ENCODE measurements at regions not wholly inside any gene's neighbourhood (a gene's known extent, or its start where the extent isn't known, plus 50 kb on each side); places are given as distances from the start of the nearest gene placed in this dataset.

DNA sequence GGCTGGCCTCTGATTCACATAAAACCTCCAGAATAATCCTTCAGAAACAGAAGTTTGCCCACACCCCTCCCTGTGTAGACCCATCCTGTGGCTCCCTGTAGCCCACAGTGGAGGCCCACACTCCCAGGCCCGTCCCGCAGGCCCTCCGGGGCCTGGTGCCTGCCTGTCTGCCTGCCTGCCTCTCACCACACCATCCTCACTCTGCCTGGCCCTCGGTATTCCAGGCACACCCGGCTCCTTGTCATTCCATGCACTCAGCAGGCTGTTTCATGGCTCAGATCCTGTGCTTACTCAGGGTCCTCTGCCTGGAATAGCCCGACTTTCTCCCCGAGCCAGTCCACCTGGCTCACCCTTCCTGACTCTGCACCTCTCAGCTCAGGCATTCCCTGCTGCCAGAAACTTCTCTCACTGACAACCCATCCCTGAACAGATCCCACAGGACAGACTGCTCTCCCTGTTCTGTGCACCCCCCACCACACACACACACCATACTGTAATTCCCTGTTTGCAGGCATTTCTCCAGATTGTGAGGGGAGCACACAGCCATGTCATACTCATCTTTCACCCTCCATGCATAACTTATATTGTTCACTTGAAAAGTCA, 498.0 kb upstream of the ZMIZ1 start:
- H3K4me1 ChIP-seq (ENCODE audit: control insufficient read depth in 1 of 2, insufficient read depth in 2 of 2, low read length in 2 of 2): peaks cover 9 to 17% of the 10 kb centered on the region in 2 donors
- H3K27ac ChIP-seq (ENCODE audit: low read depth, low read length): no peak overlapping the region
- no peak overlapping the region for H3K4me3 ChIP-seq (ENCODE audit: low read depth in 1 of 2, low read length in 2 of 2)
- H3K9me3 ChIP-seq (ENCODE audit: control insufficient read depth in 1 of 2, low read length in 2 of 2): no peaks in the 10 kb centered on the region
- no peak overlapping the region for H3K9ac ChIP-seq (ENCODE audit: low read depth in 1 of 2, low read length in 2 of 2)
- no peaks in the 10 kb centered on the region for H3K27me3 ChIP-seq (ENCODE audit: control insufficient read depth in 1 of 2, insufficient read depth in 2 of 2, low read length in 2 of 2)
- no peaks in the 10 kb centered on the region for H3K36me3 ChIP-seq (ENCODE audit: control insufficient read depth in 1 of 2, insufficient read depth in 2 of 2, low read length in 2 of 2)

DNA sequence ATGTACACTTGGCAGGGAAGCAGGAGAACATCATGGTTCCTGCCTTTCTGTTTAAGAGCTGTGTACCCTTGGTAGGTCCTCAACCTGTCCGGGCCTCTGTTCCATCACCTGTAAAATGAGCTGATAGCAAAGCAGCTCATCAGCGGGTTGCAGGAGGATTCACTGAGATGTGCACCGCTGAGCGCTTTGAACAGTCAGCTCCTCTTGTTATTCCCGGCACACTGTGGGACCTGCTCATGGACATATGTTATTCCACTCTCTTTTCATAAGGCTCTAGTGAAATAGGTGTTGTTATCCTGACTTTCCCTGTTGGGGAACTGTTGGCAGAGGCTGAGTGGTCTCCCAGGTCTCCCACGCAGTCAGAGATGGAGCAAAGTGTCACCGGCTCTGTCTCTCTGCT, 497.5 kb upstream of the ZMIZ1 start:
- no peaks in the 10 kb centered on the region for H3K27me3 ChIP-seq (ENCODE audit: control insufficient read depth in 1 of 2, insufficient read depth in 2 of 2, low read length in 2 of 2)

DNA sequence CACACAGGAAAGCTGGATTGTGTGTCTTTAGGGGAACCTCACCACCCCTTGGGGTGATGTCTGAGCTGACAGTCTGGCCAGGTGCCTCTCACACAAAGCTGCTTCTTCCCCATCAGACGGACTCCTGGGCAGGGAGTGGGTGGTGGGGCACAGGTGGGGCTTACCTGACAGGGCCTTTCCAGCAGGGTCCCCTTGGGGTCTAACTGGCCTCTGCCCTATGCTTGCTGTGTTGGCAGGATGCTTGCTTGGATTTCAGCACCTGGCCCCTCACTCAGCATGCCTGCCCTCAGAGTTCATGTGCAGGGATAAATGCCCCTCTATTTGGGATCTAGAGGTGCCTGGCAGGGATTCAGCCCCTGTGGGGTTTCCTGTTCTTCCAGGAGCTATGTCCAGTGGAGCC, 496.9 kb upstream of the ZMIZ1 start:
- Histone ChIP-seq H3K9ac (ENCODE audit: low read depth in 1 of 2, low read length in 2 of 2) (no peak overlapping the region), H3K36me3 (ENCODE audit: control insufficient read depth in 1 of 2, insufficient read depth in 2 of 2, low read length in 2 of 2) (no peaks in the 10 kb centered on the region), H3K27ac (ENCODE audit: low read depth, low read length) (no peak overlapping the region), H3K4me3 (ENCODE audit: low read depth in 1 of 2, low read length in 2 of 2) (no peak overlapping the region), H3K4me1 (ENCODE audit: control insufficient read depth in 1 of 2, insufficient read depth in 2 of 2, low read length in 2 of 2) (peaks cover 4 to 13% of the 10 kb centered on the region in 2 donors), H3K9me3 (ENCODE audit: control insufficient read depth in 1 of 2, low read length in 2 of 2) (no peaks in the 10 kb centered on the region), H3K27me3 (ENCODE audit: control insufficient read depth in 1 of 2, insufficient read depth in 2 of 2, low read length in 2 of 2) (no peaks in the 10 kb centered on the region)

More for the DNA sequence above, 497.5 kb upstream of the ZMIZ1 start:
- no peak overlapping the region for H3K4me3 ChIP-seq (ENCODE audit: low read depth in 1 of 2, low read length in 2 of 2)
- peaks cover 9 to 17% of the 10 kb centered on the region in 2 donors for H3K4me1 ChIP-seq (ENCODE audit: control insufficient read depth in 1 of 2, insufficient read depth in 2 of 2, low read length in 2 of 2)
- no peak overlapping the region for H3K9ac ChIP-seq (ENCODE audit: low read depth in 1 of 2, low read length in 2 of 2)
- no peaks in the 10 kb centered on the region for H3K36me3 ChIP-seq (ENCODE audit: control insufficient read depth in 1 of 2, insufficient read depth in 2 of 2, low read length in 2 of 2)
- H3K27ac ChIP-seq (ENCODE audit: low read depth, low read length): no peak overlapping the region
- no peaks in the 10 kb centered on the region for H3K9me3 ChIP-seq (ENCODE audit: control insufficient read depth in 1 of 2, low read length in 2 of 2)

DNA sequence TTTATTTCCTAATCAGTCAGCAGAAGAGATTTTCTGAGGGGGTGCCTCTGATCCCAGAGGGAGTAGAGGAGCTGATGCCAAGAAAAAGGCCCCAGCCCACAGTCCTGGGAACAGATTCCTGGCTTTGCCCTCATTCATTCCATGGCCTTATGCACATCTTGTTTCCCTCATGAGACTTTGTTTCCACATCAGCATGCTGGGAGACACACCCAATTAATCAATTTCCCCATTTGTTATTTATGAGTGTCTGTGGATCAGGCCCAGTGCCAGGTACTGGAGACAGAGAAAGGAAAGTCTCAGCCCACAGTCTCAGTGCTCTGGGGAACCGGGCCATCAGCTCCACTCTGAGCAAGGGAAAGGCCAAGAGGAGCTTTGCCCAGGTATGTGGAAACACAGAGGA, 496.2 kb upstream of the ZMIZ1 start:
- H3K9me3 ChIP-seq (ENCODE audit: control insufficient read depth in 1 of 2, low read length in 2 of 2): no peaks in the 10 kb centered on the region
- H3K36me3 ChIP-seq (ENCODE audit: control insufficient read depth in 1 of 2, insufficient read depth in 2 of 2, low read length in 2 of 2): no peaks in the 10 kb centered on the region
- H3K4me1 ChIP-seq (ENCODE audit: control insufficient read depth in 1 of 2, insufficient read depth in 2 of 2, low read length in 2 of 2): peaks cover 1 to 6% of the 10 kb centered on the region in 2 donors
- H3K27me3 ChIP-seq (ENCODE audit: control insufficient read depth in 1 of 2, insufficient read depth in 2 of 2, low read length in 2 of 2): no peaks in the 10 kb centered on the region
- no peak overlapping the region for H3K4me3 ChIP-seq (ENCODE audit: low read depth in 1 of 2, low read length in 2 of 2)
- H3K27ac ChIP-seq (ENCODE audit: low read depth, low read length): no peak overlapping the region
- H3K9ac ChIP-seq (ENCODE audit: low read depth in 1 of 2, low read length in 2 of 2): no peak overlapping the region

DNA sequence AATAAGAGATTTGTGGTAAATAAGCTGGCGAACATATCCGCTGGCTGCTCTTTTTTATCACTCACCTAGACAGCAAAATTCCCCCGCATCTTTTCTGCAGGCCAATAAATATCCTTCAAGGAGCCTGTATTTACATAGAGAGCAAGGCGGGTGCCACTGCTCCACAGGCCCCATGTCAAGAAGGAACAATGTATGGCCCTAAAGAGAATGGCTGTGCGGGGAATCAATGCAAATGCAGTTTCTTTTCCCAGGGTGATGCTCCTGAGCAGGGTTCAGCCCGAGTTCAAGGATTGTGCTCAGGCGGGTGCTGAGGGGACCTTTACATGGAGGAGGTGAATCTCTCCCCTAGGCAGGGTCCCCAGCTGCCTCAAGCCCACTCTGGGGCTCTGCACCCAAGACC, 494.2 kb upstream of the ZMIZ1 start:
- Histone ChIP-seq H3K9ac (ENCODE audit: low read depth in 1 of 2, low read length in 2 of 2) (no peak overlapping the region), H3K27ac (ENCODE audit: low read depth, low read length) (no peak overlapping the region), H3K4me1 (ENCODE audit: control insufficient read depth in 1 of 2, insufficient read depth in 2 of 2, low read length in 2 of 2) (no peaks in the 10 kb centered on the region), H3K27me3 (ENCODE audit: control insufficient read depth in 1 of 2, insufficient read depth in 2 of 2, low read length in 2 of 2) (no peaks in the 10 kb centered on the region), H3K4me3 (ENCODE audit: low read depth in 1 of 2, low read length in 2 of 2) (no peak overlapping the region), H3K9me3 (ENCODE audit: control insufficient read depth in 1 of 2, low read length in 2 of 2) (no peaks in the 10 kb centered on the region), H3K36me3 (ENCODE audit: control insufficient read depth in 1 of 2, insufficient read depth in 2 of 2, low read length in 2 of 2) (no peaks in the 10 kb centered on the region)

DNA sequence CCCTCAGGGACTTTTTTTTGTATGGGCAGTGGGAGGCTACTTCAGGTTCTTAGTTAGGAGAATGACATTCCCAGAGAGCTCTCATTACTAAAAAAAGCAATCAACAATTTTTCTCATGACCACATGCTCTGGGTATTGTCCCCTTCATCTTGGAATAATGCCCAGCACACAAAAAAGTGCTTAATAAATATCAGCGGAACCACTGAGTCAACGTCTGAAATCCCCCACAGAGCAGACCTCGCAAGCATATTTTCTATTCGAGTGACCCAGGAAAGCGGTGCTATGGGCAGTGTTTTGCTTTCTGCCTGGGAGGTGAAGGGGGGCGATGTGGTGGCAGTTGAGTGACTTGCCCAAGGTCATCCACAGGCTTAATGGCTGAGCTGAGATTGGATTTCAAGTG, 493.4 kb upstream of the ZMIZ1 start:
- Histone ChIP-seq H3K4me1 (ENCODE audit: control insufficient read depth in 1 of 2, insufficient read depth in 2 of 2, low read length in 2 of 2) (no peaks in the 10 kb centered on the region), H3K36me3 (ENCODE audit: control insufficient read depth in 1 of 2, insufficient read depth in 2 of 2, low read length in 2 of 2) (no peaks in the 10 kb centered on the region), H3K4me3 (ENCODE audit: low read depth in 1 of 2, low read length in 2 of 2) (no peak overlapping the region)

DNA sequence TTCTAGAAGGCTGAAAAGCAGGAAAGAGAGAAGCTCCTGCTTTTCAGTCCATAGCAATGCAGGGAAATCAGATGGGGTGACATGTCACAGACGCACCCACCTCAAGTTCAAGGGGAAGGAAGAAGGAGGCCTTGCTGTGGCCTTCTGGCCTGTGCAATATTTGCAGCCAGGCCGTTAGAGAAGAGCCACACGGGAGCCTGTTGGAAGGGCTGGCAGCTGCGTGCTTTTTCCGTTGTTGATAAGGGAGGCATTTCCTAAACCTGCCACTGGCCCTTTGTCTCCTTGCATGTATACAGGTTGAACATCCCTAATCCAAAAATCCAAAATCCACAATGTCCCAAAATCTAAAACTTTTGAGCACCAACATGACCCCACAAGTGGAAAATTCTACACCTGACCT, 492.5 kb upstream of the ZMIZ1 start:
- no peaks in the 10 kb centered on the region for H3K36me3 ChIP-seq (ENCODE audit: control insufficient read depth in 1 of 2, insufficient read depth in 2 of 2, low read length in 2 of 2)
- no peak overlapping the region for H3K4me3 ChIP-seq (ENCODE audit: low read depth in 1 of 2, low read length in 2 of 2)
- H3K27me3 ChIP-seq (ENCODE audit: control insufficient read depth in 1 of 2, insufficient read depth in 2 of 2, low read length in 2 of 2): no peaks in the 10 kb centered on the region
- no peak overlapping the region for H3K9ac ChIP-seq (ENCODE audit: low read depth in 1 of 2, low read length in 2 of 2)
- no peaks in the 10 kb centered on the region for H3K4me1 ChIP-seq (ENCODE audit: control insufficient read depth in 1 of 2, insufficient read depth in 2 of 2, low read length in 2 of 2)
- H3K9me3 ChIP-seq (ENCODE audit: control insufficient read depth in 1 of 2, low read length in 2 of 2): no peaks in the 10 kb centered on the region
- no peak overlapping the region for H3K27ac ChIP-seq (ENCODE audit: low read depth, low read length)

More for the DNA sequence above, 493.4 kb upstream of the ZMIZ1 start:
- no peak overlapping the region for H3K27ac ChIP-seq (ENCODE audit: low read depth, low read length)
- no peaks in the 10 kb centered on the region for H3K9me3 ChIP-seq (ENCODE audit: control insufficient read depth in 1 of 2, low read length in 2 of 2)
- no peak overlapping the region for H3K9ac ChIP-seq (ENCODE audit: low read depth in 1 of 2, low read length in 2 of 2)
- H3K27me3 ChIP-seq (ENCODE audit: control insufficient read depth in 1 of 2, insufficient read depth in 2 of 2, low read length in 2 of 2): no peaks in the 10 kb centered on the region

DNA sequence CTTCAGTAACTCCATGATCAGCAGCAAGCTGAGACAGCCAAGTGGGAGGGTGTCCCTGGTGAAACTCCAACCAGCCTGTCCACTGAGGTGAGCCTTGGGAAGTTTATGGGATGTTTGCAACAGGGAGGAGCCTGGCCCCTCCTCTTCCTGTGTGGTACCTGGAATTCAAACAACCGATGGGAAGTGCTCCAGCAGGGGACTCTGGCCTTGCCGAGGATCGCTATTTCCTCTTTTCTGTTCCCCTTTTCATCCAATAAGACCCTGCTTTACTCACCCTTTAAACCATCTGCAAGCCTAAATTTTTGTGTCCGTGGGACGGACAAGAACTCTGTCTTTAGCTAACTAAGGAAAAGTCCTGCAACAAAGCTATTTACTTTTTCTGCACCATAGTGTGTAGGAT, 491.1 kb upstream of the ZMIZ1 start:
- H3K4me3 ChIP-seq (ENCODE audit: low read depth in 1 of 2, low read length in 2 of 2): no peak overlapping the region
- H3K4me1 ChIP-seq (ENCODE audit: control insufficient read depth in 1 of 2, insufficient read depth in 2 of 2, low read length in 2 of 2): no peaks in the 10 kb centered on the region
- no peak overlapping the region for H3K27ac ChIP-seq (ENCODE audit: low read depth, low read length)
- no peak overlapping the region for H3K9ac ChIP-seq (ENCODE audit: low read depth in 1 of 2, low read length in 2 of 2)
- H3K27me3 ChIP-seq (ENCODE audit: control insufficient read depth in 1 of 2, insufficient read depth in 2 of 2, low read length in 2 of 2): no peaks in the 10 kb centered on the region
- no peaks in the 10 kb centered on the region for H3K9me3 ChIP-seq (ENCODE audit: control insufficient read depth in 1 of 2, low read length in 2 of 2)
- no peaks in the 10 kb centered on the region for H3K36me3 ChIP-seq (ENCODE audit: control insufficient read depth in 1 of 2, insufficient read depth in 2 of 2, low read length in 2 of 2)

DNA sequence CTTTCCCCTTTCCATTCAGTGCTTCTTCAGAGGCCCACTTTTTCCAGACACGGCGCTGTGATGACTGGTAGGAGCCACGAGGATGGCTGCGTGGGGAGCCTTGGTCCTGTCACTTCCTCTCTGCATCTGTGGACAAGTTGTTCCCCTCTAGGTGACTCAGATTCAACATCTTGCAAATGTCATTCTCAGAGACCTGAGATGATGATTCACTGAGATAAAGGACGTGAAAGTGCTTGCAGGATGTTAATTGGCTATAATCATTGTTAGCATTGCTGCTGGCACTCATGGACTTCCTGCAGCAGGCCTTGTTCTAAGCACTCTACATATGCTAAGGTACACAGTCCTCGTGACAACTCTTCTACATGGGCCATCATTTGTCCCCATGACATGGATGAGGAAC, 489.8 kb upstream of the ZMIZ1 start:
- Histone ChIP-seq H3K36me3 (ENCODE audit: control insufficient read depth in 1 of 2, insufficient read depth in 2 of 2, low read length in 2 of 2) (no peaks in the 10 kb centered on the region), H3K4me3 (ENCODE audit: low read depth in 1 of 2, low read length in 2 of 2) (no peak overlapping the region), H3K9me3 (ENCODE audit: control insufficient read depth in 1 of 2, low read length in 2 of 2) (no peaks in the 10 kb centered on the region), H3K4me1 (ENCODE audit: control insufficient read depth in 1 of 2, insufficient read depth in 2 of 2, low read length in 2 of 2) (no peaks in the 10 kb centered on the region), H3K27ac (ENCODE audit: low read depth, low read length) (no peak overlapping the region), H3K9ac (ENCODE audit: low read depth in 1 of 2, low read length in 2 of 2) (no peak overlapping the region), H3K27me3 (ENCODE audit: control insufficient read depth in 1 of 2, insufficient read depth in 2 of 2, low read length in 2 of 2) (no peaks in the 10 kb centered on the region)

DNA sequence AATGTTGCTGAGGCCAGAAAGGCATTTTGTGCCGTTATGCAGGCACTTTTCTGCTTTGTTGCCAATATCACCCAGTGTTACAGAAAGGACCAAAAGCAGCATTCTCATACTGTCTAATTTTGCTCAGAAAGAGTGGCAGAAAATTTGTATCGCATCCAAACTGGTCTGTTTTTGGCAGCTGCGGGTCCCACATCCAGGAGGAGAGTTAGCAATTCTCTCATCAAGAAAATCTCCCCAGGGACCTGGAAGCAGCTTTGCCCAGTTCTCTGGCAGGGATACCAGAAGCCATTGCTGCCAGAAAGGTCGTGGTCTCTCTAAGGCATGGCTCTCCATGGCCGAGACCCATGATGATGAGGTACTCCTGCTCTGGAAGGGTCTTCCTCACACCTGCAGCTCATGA, 489.2 kb upstream of the ZMIZ1 start:
- Histone ChIP-seq H3K4me3 (ENCODE audit: low read depth in 1 of 2, low read length in 2 of 2) (no peak overlapping the region), H3K9ac (ENCODE audit: low read depth in 1 of 2, low read length in 2 of 2) (no peak overlapping the region), H3K27me3 (ENCODE audit: control insufficient read depth in 1 of 2, insufficient read depth in 2 of 2, low read length in 2 of 2) (no peaks in the 10 kb centered on the region), H3K36me3 (ENCODE audit: control insufficient read depth in 1 of 2, insufficient read depth in 2 of 2, low read length in 2 of 2) (no peaks in the 10 kb centered on the region), H3K9me3 (ENCODE audit: control insufficient read depth in 1 of 2, low read length in 2 of 2) (no peaks in the 10 kb centered on the region), H3K4me1 (ENCODE audit: control insufficient read depth in 1 of 2, insufficient read depth in 2 of 2, low read length in 2 of 2) (no peaks in the 10 kb centered on the region), H3K27ac (ENCODE audit: low read depth, low read length) (no peak overlapping the region)

DNA sequence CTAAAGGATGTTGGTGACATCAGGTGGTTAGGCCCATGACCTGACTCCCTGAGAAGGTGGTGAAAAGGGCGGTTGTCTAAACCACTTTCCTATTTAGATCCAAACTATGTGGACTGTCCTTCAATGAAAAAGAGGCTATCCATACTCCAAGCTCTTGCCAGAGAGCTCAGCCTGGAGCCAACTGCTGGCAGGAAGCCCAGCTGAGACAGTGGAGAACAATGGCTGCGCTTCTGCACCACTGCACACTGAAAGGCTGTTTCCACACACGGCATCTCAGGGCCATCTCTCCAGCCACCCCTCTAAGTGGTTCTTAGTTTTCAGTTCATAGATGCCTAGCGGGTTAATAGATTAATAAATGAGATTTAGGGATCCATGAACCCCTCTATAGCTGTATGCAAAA, 488.8 kb upstream of the ZMIZ1 start:
- no peaks in the 10 kb centered on the region for H3K4me1 ChIP-seq (ENCODE audit: control insufficient read depth in 1 of 2, insufficient read depth in 2 of 2, low read length in 2 of 2)
- no peaks in the 10 kb centered on the region for H3K27me3 ChIP-seq (ENCODE audit: control insufficient read depth in 1 of 2, insufficient read depth in 2 of 2, low read length in 2 of 2)
- no peak overlapping the region for H3K4me3 ChIP-seq (ENCODE audit: low read depth in 1 of 2, low read length in 2 of 2)
- H3K27ac ChIP-seq (ENCODE audit: low read depth, low read length): no peak overlapping the region
- H3K9me3 ChIP-seq (ENCODE audit: control insufficient read depth in 1 of 2, low read length in 2 of 2): no peaks in the 10 kb centered on the region
- no peak overlapping the region for H3K9ac ChIP-seq (ENCODE audit: low read depth in 1 of 2, low read length in 2 of 2)
- no peaks in the 10 kb centered on the region for H3K36me3 ChIP-seq (ENCODE audit: control insufficient read depth in 1 of 2, insufficient read depth in 2 of 2, low read length in 2 of 2)
